Liver (tissue), 8 donors: ENCODE measurements at regions not wholly inside any gene's neighbourhood (a gene's known extent, or its start where the extent isn't known, plus 50 kb on each side); places are given as distances from the start of the nearest gene placed in this dataset.

Experiments
- DNase-seq: peaks from one replicate; pipeline ENCODE4 v3.0.0-alpha.2; 2017; ENCODE audit warnings: low spot score
- H3K27ac ChIP-seq, 2 donors: one replicate each; pipeline ENCODE4 v1.7.0; 2013; ENCODE audit warnings: inconsistent platforms in 2 of 2, low read length in 2 of 2, control low read depth in 1 of 2, low read depth in 1 of 2, mild to moderate bottlenecking in 1 of 2
- H3K27me3 ChIP-seq, 4 donors: one replicate each; pipeline versions ENCODE4 v1.6.1 to v1.7.0; 2013; ENCODE audit warnings: low read length in 3 of 4, inconsistent platforms in 1 of 4, mild to moderate bottlenecking in 1 of 4, moderate library complexity in 1 of 4; ENCODE audit not compliant: control insufficient read depth in 4 of 4, insufficient read depth in 4 of 4
- H3K36me3 ChIP-seq, 4 donors: one replicate each; pipeline versions ENCODE4 v1.6.1 to v1.7.0; 2013; ENCODE audit warnings: low read length in 3 of 4, mild to moderate bottlenecking in 3 of 4, low read depth in 1 of 4, moderate library complexity in 1 of 4; ENCODE audit not compliant: control insufficient read depth in 4 of 4, insufficient read depth in 3 of 4
- H3K4me1 ChIP-seq, 4 donors: one replicate each; pipeline versions ENCODE4 v1.6.1 to v1.7.0; 2013; ENCODE audit warnings: low read length in 3 of 4, mild to moderate bottlenecking in 3 of 4, moderate library complexity in 1 of 4; ENCODE audit not compliant: control insufficient read depth in 4 of 4, insufficient read depth in 4 of 4
- H3K4me3 ChIP-seq, 3 donors: one replicate each; pipeline versions ENCODE4 v1.6.1 to v1.7.0; 2013; ENCODE audit warnings: low read length in 3 of 3, control low read depth in 1 of 3, low read depth in 1 of 3, mild to moderate bottlenecking in 1 of 3
- H3K9ac ChIP-seq, 2 donors: one replicate each; pipeline ENCODE4 v1.7.0; 2013; ENCODE audit warnings: low read length in 2 of 2, mild to moderate bottlenecking in 2 of 2, moderate library complexity in 2 of 2, control low read depth in 1 of 2, low read depth in 1 of 2
- H3K9me3 ChIP-seq, 4 donors: one replicate each; pipeline versions ENCODE4 v1.6.1 to v1.7.0; 2013; ENCODE audit warnings: low read length in 3 of 4; ENCODE audit not compliant: control insufficient read depth in 4 of 4
- CTCF ChIP-seq: fragments of 150-350 bp; IDR thresholded peaks from 2 replicates; pipeline ENCODE4 v1.5.1; 2017; ENCODE audit warnings: improper control_type of control experiment, low read depth, low read length; ENCODE audit not compliant: missing input control
- EGR1 ChIP-seq, 2 donors: IDR thresholded peaks; 2 replicates each; pipeline ENCODE4 v1.6.1; 2016 to 2018; ENCODE audit warnings: antibody characterized with exemption in 2 of 2, low read depth in 2 of 2
- FOXA1 ChIP-seq: IDR thresholded peaks from 2 replicates; pipeline ENCODE4 v1.6.1; 2016; ENCODE audit warnings: antibody characterized with exemption
- FOXA2 ChIP-seq: IDR thresholded peaks from 2 replicates; pipeline ENCODE4 v1.6.1; 2016; ENCODE audit warnings: antibody characterized with exemption
- HNF4G ChIP-seq: IDR thresholded peaks from 2 replicates; pipeline ENCODE4 v1.6.1; 2016; ENCODE audit warnings: antibody characterized with exemption
- MAX ChIP-seq: IDR thresholded peaks from 2 replicates; pipeline ENCODE4 v1.6.1; 2016; ENCODE audit warnings: antibody characterized with exemption
- NR2F2 ChIP-seq: IDR thresholded peaks from 2 replicates; pipeline ENCODE4 v1.6.1; 2016; ENCODE audit warnings: antibody characterized with exemption
- RAD21 ChIP-seq, 2 donors: IDR thresholded peaks; 2 replicates each; pipeline ENCODE4 v1.6.1; 2016; ENCODE audit warnings: antibody characterized with exemption in 2 of 2, mild to moderate bottlenecking in 2 of 2
- REST ChIP-seq: IDR thresholded peaks from 2 replicates; pipeline ENCODE4 v1.6.1; 2016; ENCODE audit warnings: antibody characterized with exemption, mild to moderate bottlenecking
- ZBTB33 ChIP-seq: IDR thresholded peaks from 2 replicates; pipeline ENCODE4 v1.6.1; 2016; ENCODE audit warnings: antibody characterized with exemption
- WGBS: extraction: QIAGEN DNeasy Blood & Tissue Kit; methylation state at CpG from one replicate; pipeline ENCODE4 v1.1.7; 2013; 5-methylcytosine and 5-hydroxymethylcytosine counted together
- donor health status: healthy.
- donor health status: healthy.
- donor health status: healthy.
- donor health status: healthy.
- donor health status: healthy.

- TF ChIP-seq MAX (no peak), CTCF (no peak), FOXA2 (no peak), NR2F2 (no peak), RAD21 (IDR thresholded peaks at IDR 0.05) (no peak)
Observed at GRCh38 chr15:97783240-97783639, 177.3 kb upstream of the ARRDC4 start (continued).

GRCh38 chr15:97786741-97787140 is 173.8 kb upstream of the ARRDC4 start:
- no peak overlapping the region for H3K27ac ChIP-seq
- TF ChIP-seq HNF4G (no peak), NR2F2 (no peak)
- DNase-seq, result no peak
- no peak overlapping the region for H3K4me3 ChIP-seq
- WGBS, result 68% methylated on average over 1 of the region's 1 CpG
- H3K4me1 ChIP-seq, result no peaks in the 10 kb centered on the region
- H3K36me3 ChIP-seq, result no peaks in the 10 kb centered on the region
- peaks cover 0 to 6% (median 0%) of the 10 kb centered on the region in 4 donors for H3K27me3 ChIP-seq
- H3K9me3 ChIP-seq, result no peaks in the 10 kb centered on the region
- H3K9ac ChIP-seq, result no peak overlapping the region

GRCh38 chr15:97790180-97790579 is 170.3 kb upstream of the ARRDC4 start:
- Histone ChIP-seq H3K27me3 (peaks cover 0 to 6% (median 0%) of the 10 kb centered on the region in 4 donors), H3K9ac (no peak overlapping the region), H3K27ac (no peak overlapping the region), H3K36me3 (no peaks in the 10 kb centered on the region), H3K9me3 (no peaks in the 10 kb centered on the region), H3K4me3 (no peak overlapping the region), H3K4me1 (no peaks in the 10 kb centered on the region)
- no peak for DNase-seq
- TF ChIP-seq REST (no peak), ZBTB33 (no peak), EGR1 (IDR thresholded peaks at IDR 0.05; ENCODE audit: low read depth in 2 of 2) (no peak), CTCF (no peak), FOXA2 (no peak), FOXA1 (no peak)
